ENCODE measurements at regions not wholly inside any gene's neighbourhood (a gene's known extent, or its start where the extent isn't known, plus 50 kb on each side); places are given as distances from the start of the nearest gene placed in this dataset.

DNA sequence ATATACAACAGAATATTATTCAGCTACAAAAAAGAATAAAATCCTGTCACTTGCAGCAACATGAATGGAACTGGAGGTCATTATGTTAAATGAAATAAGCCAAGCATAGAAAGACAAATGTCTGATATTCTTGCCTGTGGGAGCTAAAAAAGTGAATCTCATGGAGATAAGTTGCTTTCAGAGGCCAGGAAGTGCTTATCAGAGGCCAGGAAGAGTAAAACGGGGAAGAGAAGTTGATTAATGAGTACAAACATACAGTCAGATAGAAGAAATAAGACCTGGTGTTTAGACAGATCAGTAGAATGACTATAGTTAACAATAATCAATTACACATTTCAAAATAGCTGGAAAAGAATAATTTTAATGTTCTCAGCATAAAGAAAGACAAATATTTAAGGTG lies 54.4 kb upstream of the CPHXL start:
- Histone ChIP-seq H3K36me3 (no peaks in the 10 kb centered on the region), H3K4me1 (no peaks in the 10 kb centered on the region), H3K9me3 (no peaks in the 10 kb centered on the region), H3K4me3 (no peak overlapping the region), H3K27ac (no peak overlapping the region), H3K27me3 (no peaks in the 10 kb centered on the region)
- DNase-seq (ENCODE audit: low spot score), result no peak
- TF ChIP-seq, protein P1, sequence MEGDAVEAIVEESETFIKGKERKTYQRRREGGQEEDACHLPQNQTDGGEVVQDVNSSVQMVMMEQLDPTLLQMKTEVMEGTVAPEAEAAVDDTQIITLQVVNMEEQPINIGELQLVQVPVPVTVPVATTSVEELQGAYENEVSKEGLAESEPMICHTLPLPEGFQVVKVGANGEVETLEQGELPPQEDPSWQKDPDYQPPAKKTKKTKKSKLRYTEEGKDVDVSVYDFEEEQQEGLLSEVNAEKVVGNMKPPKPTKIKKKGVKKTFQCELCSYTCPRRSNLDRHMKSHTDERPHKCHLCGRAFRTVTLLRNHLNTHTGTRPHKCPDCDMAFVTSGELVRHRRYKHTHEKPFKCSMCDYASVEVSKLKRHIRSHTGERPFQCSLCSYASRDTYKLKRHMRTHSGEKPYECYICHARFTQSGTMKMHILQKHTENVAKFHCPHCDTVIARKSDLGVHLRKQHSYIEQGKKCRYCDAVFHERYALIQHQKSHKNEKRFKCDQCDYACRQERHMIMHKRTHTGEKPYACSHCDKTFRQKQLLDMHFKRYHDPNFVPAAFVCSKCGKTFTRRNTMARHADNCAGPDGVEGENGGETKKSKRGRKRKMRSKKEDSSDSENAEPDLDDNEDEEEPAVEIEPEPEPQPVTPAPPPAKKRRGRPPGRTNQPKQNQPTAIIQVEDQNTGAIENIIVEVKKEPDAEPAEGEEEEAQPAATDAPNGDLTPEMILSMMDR (IDR thresholded peaks at IDR 0.05), result no peak

DNA sequence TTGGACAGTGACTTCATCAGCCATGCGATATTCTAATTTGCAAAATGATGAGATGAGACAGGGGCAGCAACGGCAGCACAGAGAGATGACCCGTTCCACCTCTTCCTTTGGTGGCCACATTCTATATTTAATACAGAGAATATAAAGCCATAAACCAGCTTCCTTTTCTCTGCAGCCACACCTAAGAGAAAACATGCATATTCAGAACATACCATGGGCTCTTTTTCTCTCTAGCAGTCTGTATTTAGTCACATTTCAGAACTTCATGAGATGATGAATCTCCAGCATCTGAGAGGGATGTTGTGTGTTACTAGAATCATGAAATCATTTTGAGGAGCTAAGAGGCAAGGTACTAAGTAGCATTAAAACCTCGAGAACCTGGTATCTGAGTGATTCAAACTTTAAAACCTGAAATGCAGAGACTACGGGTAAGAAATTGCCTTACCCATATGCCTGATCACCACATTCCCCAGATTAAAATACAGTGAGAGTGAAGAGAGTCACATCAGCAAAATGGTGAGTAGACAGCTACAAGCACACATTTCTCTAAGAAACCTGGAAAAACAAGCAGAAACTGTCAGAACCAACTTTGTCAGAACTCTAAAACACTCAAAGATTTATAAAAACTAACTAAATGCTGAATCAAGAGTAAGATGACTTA lies 55.5 kb upstream of the CPHXL start:
- Histone ChIP-seq H3K4me3 (no peak overlapping the region), H3K4me1 (no peaks in the 10 kb centered on the region), H3K27me3 (no peaks in the 10 kb centered on the region), H3K9me3 (no peaks in the 10 kb centered on the region), H3K36me3 (no peaks in the 10 kb centered on the region), H3K27ac (no peak overlapping the region)
- TF ChIP-seq, protein P1 (IDR thresholded peaks at IDR 0.05), result no peak
- no peak for DNase-seq (ENCODE audit: low spot score)

DNA sequence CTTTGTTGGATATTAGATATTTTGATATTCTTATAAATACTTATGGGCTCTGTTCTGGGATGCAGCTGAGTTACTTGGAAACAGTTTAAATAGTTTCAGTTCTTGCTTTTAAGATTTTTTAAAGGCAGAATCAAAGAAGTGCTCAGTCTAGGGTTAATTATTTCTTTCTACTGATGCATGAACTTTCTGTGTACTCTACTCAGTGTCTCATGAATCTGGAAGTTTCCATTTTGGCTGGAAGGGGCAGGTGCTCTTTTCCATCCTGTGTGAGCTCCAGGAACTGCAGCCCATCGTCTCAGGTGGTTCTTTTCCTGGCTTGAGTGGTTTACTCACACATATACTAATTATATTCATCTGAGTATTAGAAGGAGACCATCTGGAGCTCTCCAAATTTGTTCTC lies 61.1 kb upstream of the CPHXL start:
- Histone ChIP-seq H3K27me3 (no peaks in the 10 kb centered on the region), H3K4me1 (no peaks in the 10 kb centered on the region), H3K4me3 (no peak overlapping the region), H3K9me3 (no peaks in the 10 kb centered on the region), H3K27ac (no peak overlapping the region), H3K36me3 (no peaks in the 10 kb centered on the region)
- DNase-seq (ENCODE audit: low spot score), result no peak
- TF ChIP-seq, protein P1 (IDR thresholded peaks at IDR 0.05), result no peak

DNA sequence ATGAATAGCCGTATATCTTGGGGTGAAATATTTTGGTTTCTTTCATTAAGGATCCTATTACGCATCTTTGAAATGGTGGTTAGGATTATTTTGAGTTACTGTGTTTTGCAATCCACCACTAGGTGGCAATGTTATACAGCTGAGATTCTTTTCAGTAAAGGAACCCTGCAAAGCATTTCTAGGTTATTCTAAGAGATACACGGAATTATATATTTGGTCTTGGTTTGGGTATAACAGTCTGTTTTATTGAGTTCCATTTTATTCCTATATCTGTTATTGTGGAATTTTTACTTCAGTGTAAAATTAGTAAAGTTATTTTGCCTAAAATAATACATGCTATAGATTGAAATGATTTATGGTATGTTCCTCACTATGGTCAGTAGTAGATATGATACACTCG lies 62.9 kb upstream of the CPHXL start:
- H3K4me1 ChIP-seq, result no peaks in the 10 kb centered on the region
- no peaks in the 10 kb centered on the region for H3K9me3 ChIP-seq
- no peak overlapping the region for H3K27ac ChIP-seq
- no peaks in the 10 kb centered on the region for H3K36me3 ChIP-seq
- no peak overlapping the region for H3K4me3 ChIP-seq
- DNase-seq (ENCODE audit: low spot score), result no peak
- TF ChIP-seq, protein P1 (IDR thresholded peaks at IDR 0.05), result peak; percentile 46 to 88
- no peaks in the 10 kb centered on the region for H3K27me3 ChIP-seq

DNA sequence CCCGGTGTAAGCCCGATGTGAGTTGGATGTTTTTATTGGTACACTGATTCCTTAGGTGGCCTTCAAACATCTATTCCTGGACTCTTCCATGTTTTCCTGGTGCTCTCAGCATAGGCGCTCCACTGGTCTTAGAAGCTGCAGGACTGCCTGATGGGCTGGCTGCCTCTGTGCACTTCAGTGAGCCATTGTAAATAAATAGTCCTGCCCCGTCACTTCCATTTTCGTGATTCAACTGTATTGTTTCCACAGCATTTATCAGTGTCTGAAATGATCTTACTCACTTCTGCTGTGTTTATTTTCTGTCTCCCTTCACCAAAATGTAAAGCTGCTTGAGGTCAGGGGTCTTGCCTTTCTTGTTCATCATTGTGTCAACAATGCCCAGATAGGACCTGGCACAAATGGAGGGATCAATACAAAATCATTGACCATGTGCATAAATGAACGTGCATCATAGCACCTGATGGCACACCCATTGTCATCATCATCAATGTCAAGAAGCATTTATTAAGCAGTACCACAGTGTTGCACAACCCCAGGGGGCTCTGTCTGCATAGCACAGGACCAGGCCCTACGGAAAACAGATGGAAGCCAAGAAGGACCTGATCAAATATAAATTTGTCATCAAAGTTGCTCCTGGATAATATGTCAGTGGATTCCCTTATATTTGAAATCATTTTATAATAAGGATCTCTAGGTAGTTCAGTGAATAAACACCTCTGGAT lies 66.6 kb upstream of the CPHXL start:
- no peaks in the 10 kb centered on the region for H3K9me3 ChIP-seq
- no peaks in the 10 kb centered on the region for H3K27me3 ChIP-seq
- no peaks in the 10 kb centered on the region for H3K4me1 ChIP-seq
- TF ChIP-seq, protein P1 (IDR thresholded peaks at IDR 0.05), result no peak
- H3K36me3 ChIP-seq, result no peaks in the 10 kb centered on the region
- no peak overlapping the region for H3K27ac ChIP-seq
- H3K4me3 ChIP-seq, result no peak overlapping the region
- DNase-seq (ENCODE audit: low spot score), result no peak
